Activated naive CD4-positive, alpha-beta T cell treated with anti-CD3 and anti-CD28 coated beads, Interleukin-2, amount 10 ng/mL, durations not matched to agents 7 days and 5 days (primary cell): ENCODE measurements at regions not wholly inside any gene's neighbourhood (a gene's known extent, or its start where the extent isn't known, plus 50 kb on each side); places are given as distances from the start of the nearest gene placed in this dataset.

Experiments used
- CTCF ChIA-PET: fragments of 350-600 bp; sonication (Branson Sonifier 250); formaldehyde crosslinking; loops from one replicate; lab custom pipeline; 2021; ENCODE audit warnings: antibody characterized with exemption; lab: Charles Lee
- DNase-seq: peaks from one replicate; pipeline ENCODE4 v3.0.0-alpha.2; 2020
- H3K27ac Mint-ChIP-seq: one replicate; pipeline ENCODE4 v1.8.0; 2021; ENCODE audit warnings: mild to moderate bottlenecking, moderate library complexity, mixed read lengths
- H3K27me3 Mint-ChIP-seq: one replicate; pipeline ENCODE4 v1.8.0; 2021; ENCODE audit warnings: mild to moderate bottlenecking, mixed read lengths
- H3K36me3 Mint-ChIP-seq: one replicate; pipeline ENCODE4 v1.8.0; 2021; ENCODE audit warnings: mixed read lengths
- H3K4me1 Mint-ChIP-seq: one replicate; pipeline ENCODE4 v1.8.0; 2021; ENCODE audit warnings: mixed read lengths
- H3K4me3 Mint-ChIP-seq: one replicate; pipeline ENCODE4 v1.8.0; 2021; ENCODE audit warnings: mild to moderate bottlenecking, moderate library complexity, mixed read lengths
- H3K9me3 Mint-ChIP-seq: one replicate; pipeline ENCODE4 v1.8.0; 2021; ENCODE audit warnings: mixed read lengths

GRCh38 chr3:59467476-59467875, 417.7 kb upstream of the CFAP20DC start:
- CTCF ChIA-PET: no interaction called here
- Mint-ChIP-seq H3K9me3 (peaks cover 33% of the 10 kb centered on the region), H3K4me3 (no peak overlapping the region)

DNA sequence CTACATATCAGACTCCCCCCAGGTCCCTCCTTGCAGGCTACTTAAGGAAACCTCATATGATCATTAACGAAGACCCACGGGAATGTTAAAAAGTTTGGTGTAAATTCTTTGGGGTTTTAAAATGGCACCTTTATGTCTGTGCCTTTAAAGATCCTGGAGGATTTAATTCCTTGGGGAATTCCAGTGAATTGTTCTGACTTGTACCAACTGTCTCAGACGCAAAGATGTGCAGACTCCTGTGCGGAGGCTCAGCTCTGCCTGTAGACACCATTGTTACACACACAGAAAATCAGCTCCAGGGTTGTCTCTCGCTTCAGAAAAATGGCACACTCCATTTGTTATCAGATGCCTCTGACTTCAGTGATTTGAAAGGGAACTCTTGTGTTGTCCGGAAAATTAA, 414.4 kb upstream of the CFAP20DC start:
- DNase-seq: no peak
- Mint-ChIP-seq H3K9me3 (peaks cover 24% of the 10 kb centered on the region), H3K27me3 (no peaks in the 10 kb centered on the region), H3K4me3 (no peak overlapping the region), H3K36me3 (peaks cover 12% of the 10 kb centered on the region), H3K27ac (no peak overlapping the region), H3K4me1 (peaks cover under 1% of the 10 kb centered on the region)
- CTCF ChIA-PET: no interaction called here

More at GRCh38 chr3:59467476-59467875, 417.7 kb upstream of the CFAP20DC start:
- Mint-ChIP-seq H3K4me1 (peaks cover 18% of the 10 kb centered on the region), H3K27ac (no peak overlapping the region), H3K36me3 (peaks cover 14% of the 10 kb centered on the region), H3K27me3 (no peaks in the 10 kb centered on the region)
- DNase-seq: no peak

DNA sequence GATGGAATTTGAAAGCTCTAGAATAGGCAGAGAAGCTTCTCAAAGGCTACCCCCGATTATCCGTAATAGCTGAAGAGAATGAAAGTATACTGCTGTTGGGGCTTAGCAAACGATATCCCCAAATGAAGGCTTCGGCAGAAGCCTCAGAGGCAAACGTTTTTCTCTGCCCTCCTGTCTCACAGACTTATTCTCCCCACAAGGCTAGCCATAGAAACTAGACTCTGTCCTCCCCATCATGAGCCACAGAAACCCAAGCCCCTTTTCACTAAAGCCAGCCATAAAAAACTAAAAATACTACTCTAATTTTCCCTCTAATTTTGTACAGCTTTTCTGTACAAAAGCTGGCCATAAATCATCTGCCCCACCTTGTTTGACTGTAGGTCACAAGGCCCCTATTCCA, 413.4 kb upstream of the CFAP20DC start:
- Mint-ChIP-seq H3K4me1 (no peaks in the 10 kb centered on the region), H3K36me3 (peaks cover 10% of the 10 kb centered on the region), H3K9me3 (peaks cover 22% of the 10 kb centered on the region), H3K27me3 (no peaks in the 10 kb centered on the region), H3K27ac (no peak overlapping the region), H3K4me3 (no peak overlapping the region)
- no peak for DNase-seq
- CTCF ChIA-PET: no interaction called here

GRCh38 chr3:59460068-59460467, 410.2 kb upstream of the CFAP20DC start:
- H3K36me3 Mint-ChIP-seq: peaks cover 10% of the 10 kb centered on the region
- CTCF ChIA-PET: no interaction called here
- DNase-seq: no peak
- no peak overlapping the region for H3K4me3 Mint-ChIP-seq
- no peak overlapping the region for H3K27ac Mint-ChIP-seq
- H3K9me3 Mint-ChIP-seq: peaks cover 27% of the 10 kb centered on the region
- H3K27me3 Mint-ChIP-seq: no peaks in the 10 kb centered on the region
- peaks cover 12% of the 10 kb centered on the region for H3K4me1 Mint-ChIP-seq

- Mint-ChIP-seq H3K27me3 (no peaks in the 10 kb centered on the region), H3K9me3 (peaks cover 30% of the 10 kb centered on the region), H3K36me3 (peaks cover 24% of the 10 kb centered on the region), H3K4me3 (no peak overlapping the region), H3K4me1 (peaks cover 34% of the 10 kb centered on the region), H3K27ac (no peak overlapping the region)
- CTCF ChIA-PET: interaction anchor here (0.6 to 1.9 kb wide), 4 partner anchors 13 to 401 kb away, joined by 3 to 9 read pairs (median 4); no protein-coding TSS in a partner anchor
- DNase-seq: no peak
Observed at GRCh38 chr3:59456852-59457485, 407.1 kb upstream of the CFAP20DC start.

GRCh38 chr3:59451800-59452746, 402.2 kb upstream of the CFAP20DC start:
- Mint-ChIP-seq H3K27me3 (no peaks in the 10 kb centered on the region), H3K9me3 (peaks cover 23% of the 10 kb centered on the region), H3K4me1 (peaks cover 72% of the 10 kb centered on the region), H3K4me3 (peak overlapping the region; percentile 53), H3K36me3 (peaks cover 47% of the 10 kb centered on the region), H3K27ac (peak overlapping the region; percentile 99)
- CTCF ChIA-PET: interaction anchor here (2.1 kb wide), 1 partner anchor 24 kb away, joined by 6 read pairs; no protein-coding TSS in a partner anchor
- DNase-seq: peak; percentile 29

GRCh38 chr3:59450946-59451763, 401.3 kb upstream of the CFAP20DC start:
- peaks cover 74% of the 10 kb centered on the region for H3K4me1 Mint-ChIP-seq
- peak; percentile 82 for DNase-seq
- peak overlapping the region; percentile 99 for H3K27ac Mint-ChIP-seq
- H3K4me3 Mint-ChIP-seq: peak overlapping the region; percentile 53
- H3K9me3 Mint-ChIP-seq: peaks cover 20% of the 10 kb centered on the region
- no peaks in the 10 kb centered on the region for H3K27me3 Mint-ChIP-seq
- CTCF ChIA-PET: interaction anchor here (2.1 kb wide), 1 partner anchor 25 kb away, joined by 6 read pairs; no protein-coding TSS in a partner anchor
- H3K36me3 Mint-ChIP-seq: peaks cover 47% of the 10 kb centered on the region

- Mint-ChIP-seq H3K4me3 (no peak overlapping the region), H3K36me3 (peaks cover 51% of the 10 kb centered on the region), H3K27me3 (no peaks in the 10 kb centered on the region), H3K27ac (peak overlapping the region; percentile 99), H3K4me1 (peaks cover 80% of the 10 kb centered on the region), H3K9me3 (peaks cover 20% of the 10 kb centered on the region)
- CTCF ChIA-PET: interaction anchor here (1.6 kb wide), 1 partner anchor 136 kb away, joined by 6 read pairs; no protein-coding TSS in a partner anchor
- no peak for DNase-seq
Observed at GRCh38 chr3:59450437-59450836, 400.6 kb upstream of the CFAP20DC start.

DNA sequence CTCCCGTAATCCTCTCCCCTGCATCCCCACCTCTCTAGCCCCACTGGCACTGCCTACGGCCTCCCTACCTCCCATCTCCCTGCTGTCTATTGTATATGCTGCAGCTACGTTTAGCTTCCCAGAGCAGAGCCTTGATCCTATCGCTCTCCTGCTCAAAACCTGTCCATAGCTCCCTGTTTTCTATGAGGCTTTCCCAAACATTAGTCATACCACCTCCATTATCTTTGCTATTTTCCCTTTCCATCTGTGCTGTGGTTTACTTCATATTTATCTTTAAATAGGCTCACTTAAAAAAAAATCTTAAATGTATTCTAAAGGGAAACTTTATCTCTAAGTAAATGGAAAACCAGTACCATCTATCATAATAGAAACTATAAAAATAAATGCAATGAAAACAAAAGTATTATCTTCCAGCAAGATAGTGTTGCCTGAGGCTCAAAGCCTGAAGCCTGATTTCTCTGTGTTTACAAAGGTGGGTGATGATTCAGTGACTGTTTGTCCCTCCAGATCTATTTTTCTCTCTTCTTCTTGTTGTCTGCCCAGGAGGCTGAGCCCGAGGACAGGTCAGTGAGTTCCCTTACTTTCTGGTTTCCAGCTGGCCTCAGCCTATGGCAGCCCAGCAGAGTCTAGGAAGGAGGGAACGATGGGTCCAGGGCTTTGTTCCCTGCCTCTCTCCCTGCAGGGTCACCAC, 397.1 kb upstream of the CFAP20DC start:
- CTCF ChIA-PET: no interaction called here
- peaks cover 14% of the 10 kb centered on the region for H3K9me3 Mint-ChIP-seq
- peaks cover 84% of the 10 kb centered on the region for H3K4me1 Mint-ChIP-seq
- no peaks in the 10 kb centered on the region for H3K27me3 Mint-ChIP-seq
- peak overlapping the region; percentile 53 for H3K27ac Mint-ChIP-seq
- peaks cover 39% of the 10 kb centered on the region for H3K36me3 Mint-ChIP-seq
- no peak overlapping the region for H3K4me3 Mint-ChIP-seq
- DNase-seq: no peak

- Mint-ChIP-seq H3K27ac (peak overlapping the region; percentile 94), H3K36me3 (peaks cover 27% of the 10 kb centered on the region), H3K4me1 (peaks cover 62% of the 10 kb centered on the region), H3K4me3 (no peak overlapping the region), H3K9me3 (peaks cover 14% of the 10 kb centered on the region), H3K27me3 (no peaks in the 10 kb centered on the region)
- no peak for DNase-seq
- CTCF ChIA-PET: interaction anchor here (1.3 to 1.5 kb wide), 2 partner anchors 19 to 27 kb away, joined by 3 to 5 read pairs; no protein-coding TSS in a partner anchor
Observed at GRCh38 chr3:59444676-59445075, 394.9 kb upstream of the CFAP20DC start.

- CTCF ChIA-PET: interaction anchor here (1.3 to 1.6 kb wide), 3 partner anchors 13 to 27 kb away, joined by 3 to 5 read pairs (median 3); no protein-coding TSS in a partner anchor
- Mint-ChIP-seq H3K36me3 (peaks cover 24% of the 10 kb centered on the region), H3K4me1 (peaks cover 58% of the 10 kb centered on the region), H3K27ac (peak overlapping the region; percentile 94), H3K9me3 (peaks cover 14% of the 10 kb centered on the region), H3K27me3 (no peaks in the 10 kb centered on the region), H3K4me3 (peak overlapping the region; percentile 48)
- peak; percentile 43 for DNase-seq
Observed at GRCh38 chr3:59444294-59444671, 394.5 kb upstream of the CFAP20DC start.

- Mint-ChIP-seq H3K27ac (peak overlapping the region; percentile 94), H3K9me3 (peaks cover 14% of the 10 kb centered on the region), H3K4me3 (peak overlapping the region; percentile 48), H3K36me3 (peaks cover 19% of the 10 kb centered on the region), H3K27me3 (no peaks in the 10 kb centered on the region), H3K4me1 (peaks cover 52% of the 10 kb centered on the region)
- CTCF ChIA-PET: interaction anchor here (0.9 to 1.6 kb wide), 4 partner anchors 13 to 60 kb away, joined by 3 to 5 read pairs (median 3); no protein-coding TSS in a partner anchor
- peak; percentile 37 for DNase-seq
Observed at GRCh38 chr3:59443618-59444293, 393.9 kb upstream of the CFAP20DC start.
